NCI-H345 treated with DMSO at 0.1 percent for 48 hours (cell line): ENCODE measurements at regions not wholly inside any gene's neighbourhood (a gene's known extent, or its start where the extent isn't known, plus 50 kb on each side); places are given as distances from the start of the nearest gene placed in this dataset.

Experiments
- DNase-seq: peaks from one replicate; lab custom pipeline; 2025; ENCODE audit not compliant: unreplicated experiment; lab: John Stamatoyannopoulos, UW

DNA sequence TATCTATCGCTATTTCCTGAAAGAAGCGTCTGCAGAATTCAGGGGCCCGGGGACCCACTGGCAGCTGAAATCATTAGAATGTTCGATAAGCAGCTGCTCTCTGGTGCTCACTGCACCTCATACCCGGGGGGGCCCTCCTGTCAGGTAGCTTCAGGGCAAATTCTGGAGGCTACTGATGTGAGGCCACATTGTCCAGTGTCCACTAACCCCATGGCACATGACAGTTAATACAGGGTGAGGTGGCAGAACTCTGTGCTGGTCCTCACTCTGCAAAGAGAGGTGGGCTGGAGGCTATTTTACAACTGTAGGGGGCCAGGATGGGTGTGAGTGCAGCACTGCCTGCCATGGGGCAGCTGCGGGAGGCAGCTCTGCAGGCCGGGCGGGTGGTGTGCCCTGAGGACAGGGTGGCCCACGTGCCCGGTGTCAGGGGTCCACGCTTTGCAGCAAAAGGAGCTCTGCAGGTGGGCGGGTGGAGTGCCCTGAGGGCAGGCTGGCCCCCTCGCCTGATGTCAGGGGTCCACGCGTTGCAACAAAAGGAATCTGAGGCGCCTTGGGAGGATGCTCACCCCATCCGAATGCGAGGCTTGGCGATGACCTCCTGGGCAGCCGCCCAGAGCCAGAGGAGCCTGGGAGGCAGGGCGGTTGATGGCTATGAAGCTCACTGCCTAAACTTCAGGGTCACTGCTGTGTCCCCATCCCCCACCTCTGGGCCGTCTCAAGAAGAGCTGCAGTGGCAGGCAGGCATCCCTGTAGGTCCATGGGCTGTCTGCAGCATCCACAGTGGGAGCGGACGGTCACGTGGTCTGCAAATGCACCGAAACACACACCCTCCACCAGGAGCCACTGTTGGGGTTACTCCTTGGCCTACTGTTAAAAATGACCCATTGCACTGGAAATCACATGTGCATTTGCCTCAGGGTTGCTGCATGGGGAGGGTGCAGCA lies 207.0 kb upstream of the SALL3 start:
- DNase-seq: no peak

DNA sequence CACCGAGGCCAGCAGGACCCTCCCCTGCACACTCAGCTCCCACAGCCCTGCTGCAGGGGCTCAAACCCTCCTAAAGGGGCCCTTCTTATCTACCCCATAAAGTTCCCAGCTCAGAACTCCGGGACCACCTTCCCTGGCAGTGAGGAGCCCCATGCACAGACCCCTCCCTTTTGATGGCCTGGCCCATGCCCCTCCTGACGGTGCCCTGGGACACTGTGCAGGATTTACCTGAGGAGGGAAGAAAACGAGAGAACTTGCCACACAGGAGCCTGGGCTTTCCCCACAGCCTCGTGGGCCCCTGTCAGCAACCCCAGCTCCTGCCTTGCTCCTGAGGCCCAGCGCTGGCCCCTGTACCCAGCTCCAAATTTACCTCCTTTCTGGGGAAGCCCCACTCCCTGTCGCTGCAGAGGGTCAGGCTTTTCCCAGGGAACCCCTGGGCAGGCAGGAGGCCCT lies 206.3 kb upstream of the SALL3 start:
- no peak for DNase-seq

DNA sequence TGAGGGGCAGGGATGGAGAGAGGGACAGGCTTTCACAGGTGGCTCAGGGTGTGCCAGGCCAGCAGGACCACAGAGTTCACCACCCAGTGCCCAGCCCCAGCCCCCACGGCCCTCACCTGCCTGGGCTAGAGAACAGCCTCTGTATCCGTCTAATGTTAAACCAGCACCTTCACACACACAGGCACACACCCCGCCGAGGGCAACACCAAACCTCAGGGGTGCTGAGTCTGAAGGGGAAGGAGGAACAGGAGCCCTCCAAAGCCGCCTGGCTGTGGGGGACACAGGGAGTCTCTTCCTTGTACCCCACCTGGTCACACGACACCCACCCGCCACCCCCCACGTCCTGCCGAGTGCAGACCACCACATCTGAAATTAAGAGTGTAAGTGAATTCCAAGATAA lies 205.8 kb upstream of the SALL3 start:
- DNase-seq: no peak

DNA sequence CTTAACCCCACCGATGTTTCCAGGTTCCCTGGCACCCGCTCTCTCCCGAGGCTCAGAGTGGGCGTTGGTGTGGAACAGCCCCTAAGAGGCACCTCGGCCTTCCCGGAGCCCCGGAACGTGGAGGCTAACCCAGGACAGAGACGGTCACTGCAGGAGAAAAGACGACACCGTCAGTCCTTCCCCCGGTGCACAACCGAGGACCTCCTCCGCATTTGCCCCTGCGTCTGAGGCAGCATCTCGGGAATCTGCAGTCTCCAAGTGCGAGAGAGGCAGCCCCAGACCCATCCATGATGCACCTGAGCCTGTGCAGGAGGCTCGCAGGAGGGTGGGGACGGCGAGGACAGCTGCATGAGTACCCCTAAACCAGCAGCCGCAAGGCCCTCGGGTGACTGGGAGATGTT lies 204.9 kb upstream of the SALL3 start:
- no peak for DNase-seq

DNA sequence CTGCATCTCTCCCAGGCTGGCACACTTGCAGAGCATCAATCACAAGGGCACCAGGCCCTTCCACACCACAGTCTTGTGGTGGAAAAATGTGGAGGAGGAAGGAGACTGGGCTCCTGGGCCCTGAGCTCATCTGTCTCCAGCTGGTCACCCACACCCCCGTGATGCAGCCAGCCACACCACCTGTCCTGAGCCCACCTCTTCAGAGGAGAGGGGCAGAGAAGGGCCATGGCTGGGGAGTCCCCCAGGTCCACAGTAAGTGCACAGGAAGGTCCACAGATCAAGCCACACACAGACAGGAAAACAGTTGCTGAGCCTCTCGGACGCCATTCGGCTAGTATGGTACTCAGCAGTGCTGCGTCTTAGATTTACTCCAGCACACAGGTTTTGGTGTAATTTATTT lies 203.5 kb upstream of the SALL3 start:
- DNase-seq: no peak

DNA sequence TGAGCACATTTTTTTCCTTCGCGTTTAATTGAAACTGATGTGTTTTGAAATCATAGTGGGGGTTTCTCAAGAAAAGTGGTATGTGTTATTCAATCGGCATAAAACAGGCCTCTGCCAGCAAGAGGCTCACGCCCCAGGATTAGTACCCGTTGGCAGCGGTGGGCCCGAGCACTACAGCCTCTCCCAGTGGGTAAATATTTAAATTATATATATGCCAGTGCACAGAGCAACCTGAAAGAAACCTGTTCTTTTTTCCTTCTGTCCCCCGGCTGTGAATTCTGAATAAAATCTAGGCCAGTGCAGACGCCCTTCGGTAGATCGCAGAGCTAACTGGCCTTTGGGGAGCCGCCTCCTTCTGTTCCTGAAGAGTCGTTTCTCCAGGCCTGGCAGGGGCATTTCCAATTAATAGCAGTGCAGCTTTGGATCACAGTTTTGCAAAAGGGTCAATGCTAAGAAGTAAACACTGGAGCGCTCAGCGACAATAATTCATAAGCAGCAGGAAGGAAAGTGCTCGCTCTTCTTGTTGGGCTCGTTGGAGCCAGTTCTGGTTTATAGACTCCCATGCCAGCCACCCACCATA lies 202.8 kb upstream of the SALL3 start:
- no peak for DNase-seq

DNA sequence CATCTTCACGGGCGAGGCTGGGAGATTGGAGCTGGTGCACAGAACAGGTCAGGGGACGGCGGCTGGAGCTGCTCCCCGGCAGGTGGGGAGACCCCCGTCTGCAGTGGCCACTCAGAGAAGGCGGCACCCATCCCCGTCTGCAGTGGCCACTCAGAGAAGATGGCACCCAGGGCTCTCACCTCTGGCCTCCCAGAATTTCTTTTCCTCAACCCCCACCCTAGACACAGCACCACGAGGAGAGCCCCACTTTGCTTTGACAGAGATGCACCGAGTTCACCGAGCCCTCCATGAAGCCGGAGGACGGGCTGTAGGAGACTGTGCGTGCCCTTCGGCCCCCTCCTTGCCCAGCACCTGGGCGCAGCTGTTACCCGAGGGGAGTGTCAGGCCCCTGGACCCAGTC lies 201.6 kb upstream of the SALL3 start:
- DNase-seq: no peak

DNA sequence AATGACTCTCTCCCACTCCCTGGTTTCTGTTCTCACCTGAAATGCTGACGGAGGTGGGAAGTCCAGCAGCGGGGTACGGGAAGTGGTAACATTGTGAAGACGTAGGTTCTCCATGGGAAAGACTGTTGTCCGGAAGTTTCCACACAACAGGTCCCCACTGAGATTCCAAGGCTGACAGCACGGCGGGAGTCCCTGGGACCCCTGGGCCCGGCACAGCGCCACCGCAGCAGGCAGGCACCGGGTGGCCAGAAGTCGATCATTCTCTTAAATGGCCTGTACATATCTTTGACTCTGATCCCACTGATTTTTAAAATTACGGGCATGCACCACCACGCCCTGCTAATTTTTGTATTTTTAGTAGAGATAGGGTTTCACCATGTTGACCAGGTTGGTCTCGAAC lies 201.0 kb upstream of the SALL3 start:
- no peak for DNase-seq

DNA sequence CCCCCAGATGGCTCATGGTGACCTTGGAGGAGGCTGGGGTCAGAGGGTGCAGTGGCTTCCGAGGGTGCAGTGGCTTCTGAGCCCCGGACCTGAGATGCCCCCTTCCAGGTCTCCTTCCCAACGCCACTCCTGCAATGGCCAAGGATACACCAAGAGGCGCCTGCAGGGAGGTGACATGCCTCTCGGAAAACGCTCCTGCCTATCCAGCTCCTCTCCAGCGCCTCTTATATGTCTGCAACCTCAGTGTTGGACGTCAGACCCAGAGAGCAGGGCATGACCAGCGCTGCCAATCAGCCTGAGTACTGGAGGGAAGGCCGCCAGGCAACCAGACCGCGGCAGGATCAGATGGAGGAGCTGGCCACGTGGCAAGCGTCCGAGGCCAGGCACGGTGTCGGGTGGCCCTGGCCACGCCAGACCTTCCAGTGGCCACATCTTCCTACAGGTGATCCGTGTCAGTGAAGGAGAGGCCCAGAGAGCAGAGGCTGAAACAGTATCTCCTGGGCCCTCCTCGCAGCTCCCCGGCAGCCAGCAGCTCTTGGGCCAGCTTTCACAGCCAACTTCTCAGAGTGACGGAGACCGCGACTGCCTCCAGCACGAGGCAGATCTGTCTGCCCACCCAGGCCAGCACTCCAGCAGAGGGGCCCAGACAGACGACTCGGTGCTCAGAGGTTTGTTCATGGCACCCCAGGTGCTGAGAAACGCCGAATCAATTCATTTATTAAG lies 199.5 kb upstream of the SALL3 start:
- no peak for DNase-seq

DNA sequence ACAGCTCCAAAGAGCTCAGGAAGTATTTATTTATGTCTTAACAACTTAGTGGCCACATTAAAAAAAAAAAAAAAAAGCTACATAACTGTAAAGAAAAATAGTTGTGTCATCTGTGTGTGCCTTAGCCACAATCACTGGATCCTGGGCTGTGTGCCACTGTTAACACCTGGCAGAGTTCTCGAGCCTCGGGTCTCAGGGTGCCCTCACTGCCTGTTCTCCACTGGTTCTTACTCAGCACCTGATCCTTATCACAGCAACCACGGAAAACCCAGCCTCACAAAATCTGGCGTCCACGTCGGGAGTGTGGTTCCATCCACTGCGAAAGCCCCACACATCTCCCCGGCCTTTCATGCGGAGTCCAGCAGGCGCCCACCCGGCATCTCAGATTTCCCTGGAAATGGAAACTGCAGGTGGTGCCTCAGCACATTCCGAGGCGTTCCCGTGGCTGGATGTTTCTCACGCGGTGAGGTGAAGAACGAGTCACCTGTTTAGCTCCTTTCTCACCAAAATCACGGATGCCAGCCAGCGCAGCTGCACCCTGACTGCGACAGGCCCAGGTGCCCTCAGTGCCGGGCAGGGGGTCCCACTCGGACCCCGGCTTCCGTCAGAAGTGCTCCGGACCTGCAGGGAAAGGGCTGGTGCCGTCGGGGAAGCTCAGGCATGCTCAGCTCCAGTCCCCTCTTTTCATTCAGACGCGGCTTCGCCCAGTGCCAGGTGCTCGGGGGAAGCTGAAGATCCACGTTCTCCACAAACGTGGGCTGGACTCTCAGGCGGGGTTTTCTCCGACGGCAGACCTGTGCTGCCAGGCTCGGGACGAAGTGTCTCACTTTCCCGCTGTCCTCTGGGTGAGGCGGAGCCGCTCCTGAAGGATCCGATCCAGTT lies 198.7 kb upstream of the SALL3 start:
- no peak for DNase-seq

DNA sequence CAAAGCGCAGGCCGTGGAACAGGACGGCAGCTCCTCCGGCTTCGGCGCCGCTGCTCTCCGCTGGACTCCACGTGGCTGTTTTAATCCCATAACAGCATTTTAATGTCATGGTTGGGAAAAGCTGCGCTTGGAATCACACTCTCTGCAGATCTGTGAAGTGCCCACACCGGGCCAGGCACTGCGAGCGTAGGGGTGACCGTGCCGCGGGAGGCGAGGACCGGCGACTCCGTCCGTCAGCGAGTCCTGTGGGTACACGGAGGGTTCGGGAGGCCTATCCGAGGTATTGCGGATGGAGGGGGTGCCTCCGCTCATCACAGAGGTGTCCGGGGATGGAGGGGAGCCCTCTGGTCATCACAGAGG lies 198.0 kb upstream of the SALL3 start:
- no peak for DNase-seq

DNA sequence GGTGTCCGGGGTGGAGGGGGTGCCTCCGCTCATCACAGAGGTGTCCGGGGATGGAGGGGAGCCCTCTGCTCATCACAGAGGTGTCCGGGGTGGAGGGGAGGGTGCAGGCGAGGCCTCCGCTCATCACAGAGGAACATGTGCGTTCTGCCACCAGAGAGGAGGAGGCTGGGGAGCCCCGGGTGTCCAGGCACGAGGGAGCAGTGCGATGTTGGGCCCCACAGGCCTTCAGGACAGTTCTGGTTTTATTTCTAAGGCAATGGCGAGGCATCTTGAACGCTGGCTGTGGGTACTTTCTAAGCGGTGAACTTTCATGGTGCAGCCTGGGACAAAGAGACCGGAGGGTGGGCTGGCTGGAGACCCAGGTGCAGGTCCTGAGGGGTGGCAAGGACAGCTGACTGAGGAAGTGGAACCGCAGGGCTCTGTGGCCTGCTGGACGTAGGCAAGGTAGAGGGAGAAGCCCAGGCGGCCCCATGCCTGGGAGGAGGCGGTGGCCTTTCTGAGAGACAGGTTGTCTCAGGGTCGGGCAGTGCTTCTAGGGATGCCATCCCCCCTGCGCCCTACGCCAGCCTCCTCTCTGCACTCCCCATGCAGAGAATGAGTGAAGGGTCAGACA lies 196.6 kb upstream of the SALL3 start:
- DNase-seq: no peak

DNA sequence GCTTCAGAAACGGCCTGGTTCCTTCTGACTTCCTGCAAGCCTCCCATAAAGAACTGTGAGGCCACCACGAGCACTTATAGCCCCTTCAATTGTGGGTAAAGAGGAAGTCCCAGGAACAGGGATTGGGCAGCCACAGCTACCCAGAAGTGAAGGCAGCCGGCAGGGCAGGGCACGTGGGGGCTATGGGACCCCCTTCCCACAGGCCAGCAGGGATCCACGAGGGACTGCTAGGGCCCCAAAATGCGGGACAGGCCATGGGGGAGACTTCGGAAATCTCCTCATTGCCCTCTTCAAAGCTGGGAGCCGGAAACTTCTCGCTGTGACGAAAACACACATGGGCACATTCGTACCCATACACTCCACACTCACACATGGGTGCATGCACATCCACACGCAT lies 196.1 kb upstream of the SALL3 start:
- no peak for DNase-seq

DNA sequence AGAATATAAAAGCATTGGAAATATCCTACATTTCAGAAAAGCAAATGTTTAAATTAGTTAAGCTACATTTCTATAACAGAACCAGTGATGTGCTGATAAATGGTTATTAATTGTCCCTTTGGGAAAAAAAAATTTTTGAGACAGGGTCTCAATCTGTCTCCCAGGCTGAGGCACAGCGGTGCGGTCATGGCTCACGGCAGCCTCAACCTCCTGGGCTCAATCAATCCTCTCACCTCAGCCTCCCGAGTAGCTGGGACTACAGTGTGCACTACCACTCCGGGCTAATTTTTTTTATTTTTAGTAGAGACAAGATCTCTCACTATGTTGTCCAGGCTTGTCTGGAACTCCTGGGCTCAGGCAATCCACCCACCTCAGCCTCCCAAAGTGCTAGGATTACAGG lies 194.8 kb upstream of the SALL3 start:
- DNase-seq: no peak

DNA sequence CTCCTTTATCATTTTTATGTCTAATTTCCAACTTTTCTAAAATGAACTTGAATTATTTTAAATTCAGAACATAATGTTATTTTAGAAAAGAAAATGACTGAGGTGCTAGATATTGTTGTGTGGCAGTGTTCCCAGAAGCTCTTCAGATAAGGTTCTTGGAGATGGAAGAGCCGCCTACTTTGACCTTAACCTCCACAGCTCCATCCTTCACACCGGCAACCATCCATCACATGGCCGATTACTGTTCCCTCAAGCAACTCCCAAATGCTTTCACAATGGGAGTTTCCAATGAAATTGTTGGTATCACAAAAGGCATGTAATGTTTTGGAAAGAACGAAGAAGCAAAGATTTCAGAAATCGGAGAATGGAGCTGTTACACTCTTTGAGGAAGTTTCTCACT lies 193.9 kb upstream of the SALL3 start:
- DNase-seq: no peak

DNA sequence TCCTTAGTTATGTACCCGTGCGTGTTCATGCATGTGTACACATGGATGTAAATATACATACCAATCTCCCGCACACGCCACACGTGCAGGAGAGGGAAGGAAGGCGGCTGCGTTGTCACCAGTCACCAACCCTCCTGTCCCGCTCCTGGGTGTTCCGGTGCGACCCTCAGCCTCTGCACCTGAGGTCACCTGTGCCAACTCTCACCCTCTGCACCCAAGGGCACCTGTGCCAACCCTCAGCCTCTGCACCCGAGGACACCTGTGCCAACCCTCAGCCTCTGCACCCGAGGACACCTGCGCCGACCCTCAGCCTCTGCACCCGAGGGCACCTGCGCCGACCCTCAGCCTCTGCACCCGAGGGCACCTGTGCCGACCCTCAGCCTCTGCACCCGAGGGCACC lies 192.8 kb upstream of the SALL3 start:
- no peak for DNase-seq

DNA sequence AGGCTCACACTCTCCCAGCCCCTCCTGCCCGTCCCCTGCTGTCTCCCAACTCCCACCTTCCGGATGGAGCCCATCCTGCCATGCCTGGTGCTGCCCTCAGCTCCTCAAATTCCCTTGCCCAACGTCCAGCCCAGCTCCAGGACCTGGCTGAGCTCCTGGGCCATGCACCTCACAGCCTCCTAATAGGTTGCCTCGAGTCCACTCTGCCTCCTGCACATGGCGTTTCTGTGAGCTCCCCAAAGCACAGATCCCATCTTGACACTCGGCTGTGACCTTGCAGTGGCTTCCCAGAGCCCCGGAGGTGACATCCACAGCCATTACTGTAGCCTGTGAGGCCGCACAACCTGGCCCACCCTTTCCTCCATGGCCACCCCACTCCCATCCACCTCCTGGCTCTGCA lies 191.9 kb upstream of the SALL3 start:
- DNase-seq: no peak

DNA sequence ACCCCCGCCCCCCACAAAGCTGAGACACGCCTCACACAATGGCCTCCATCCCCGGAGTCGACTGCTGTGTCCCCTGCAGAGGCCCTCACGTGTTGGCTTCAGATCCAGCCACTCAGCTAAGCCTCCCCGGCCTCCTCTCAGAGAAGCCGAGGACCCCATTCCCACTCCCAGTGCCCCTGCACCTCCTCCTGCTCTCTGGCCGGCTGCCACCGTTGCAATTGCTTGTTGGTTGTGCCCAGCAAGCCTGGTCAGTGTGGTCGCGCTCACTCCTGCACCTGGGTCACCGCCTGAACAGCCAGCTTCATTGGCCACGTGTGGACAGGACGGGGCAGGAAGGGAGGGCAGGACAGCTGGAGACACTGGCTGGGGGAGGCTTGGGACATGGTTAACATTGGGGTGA lies 191.5 kb upstream of the SALL3 start:
- no peak for DNase-seq

DNA sequence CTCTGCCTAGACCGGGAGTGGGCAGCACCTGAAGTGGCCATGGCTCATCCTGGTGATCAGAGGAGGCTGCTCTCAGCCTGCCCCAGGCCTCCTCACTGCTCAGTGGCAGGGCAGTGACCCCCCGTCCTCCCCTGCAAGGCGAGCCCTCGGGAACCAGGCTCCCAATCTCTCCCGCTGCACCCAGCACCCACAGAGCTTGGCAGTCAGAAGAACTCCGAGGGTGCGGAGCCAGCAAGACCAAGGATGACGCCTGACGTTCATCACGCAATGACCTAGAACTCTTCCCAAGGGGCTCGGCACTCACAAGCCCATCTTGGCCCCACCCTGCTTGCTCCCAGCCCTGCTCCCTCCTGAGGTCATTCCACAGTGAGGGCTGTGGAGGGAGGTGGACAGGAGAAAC lies 189.8 kb upstream of the SALL3 start:
- DNase-seq: no peak

DNA sequence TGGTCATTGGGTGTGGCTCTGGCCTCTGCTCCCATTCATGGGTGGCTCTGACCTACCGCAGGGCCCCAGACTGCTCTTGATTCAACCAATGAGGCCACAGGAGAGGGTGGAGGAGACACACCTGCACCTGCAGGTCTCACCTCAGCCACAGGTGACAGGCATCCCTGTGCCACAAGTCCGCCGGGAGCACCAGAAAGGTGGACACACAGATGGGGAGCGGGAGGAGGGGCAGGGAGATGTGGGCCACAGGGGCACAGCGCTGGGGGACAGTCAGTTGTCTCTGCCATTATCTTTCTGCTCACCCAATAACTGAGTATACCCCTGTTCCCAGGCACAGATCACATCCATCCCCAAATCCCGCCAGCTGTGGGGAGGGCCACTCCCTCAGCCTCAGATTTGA lies 189.1 kb upstream of the SALL3 start:
- no peak for DNase-seq

DNA sequence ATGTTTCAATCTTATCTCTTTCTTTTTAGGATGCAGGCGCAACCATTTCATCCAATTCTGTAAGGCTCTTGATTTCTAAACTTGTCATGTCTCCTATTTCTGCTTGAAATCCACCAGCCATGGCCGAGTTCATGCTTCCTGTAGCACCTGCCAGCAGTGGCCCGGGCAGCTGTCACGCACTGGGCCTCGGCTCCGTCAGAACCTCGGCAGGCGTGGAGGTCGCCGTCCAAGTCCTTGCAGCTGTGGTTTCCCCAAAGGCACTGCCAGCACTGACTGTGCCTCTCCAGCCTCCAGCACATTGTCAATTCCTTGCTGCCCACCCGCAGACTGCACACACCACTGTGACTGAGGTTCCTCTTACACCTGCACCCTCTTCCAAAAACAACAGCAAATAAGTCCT lies 188.7 kb upstream of the SALL3 start:
- DNase-seq: no peak
